ENCODE measurements at regions not wholly inside any gene's neighbourhood (a gene's known extent, or its start where the extent isn't known, plus 50 kb on each side); places are given as distances from the start of the nearest gene placed in this dataset.

DNA sequence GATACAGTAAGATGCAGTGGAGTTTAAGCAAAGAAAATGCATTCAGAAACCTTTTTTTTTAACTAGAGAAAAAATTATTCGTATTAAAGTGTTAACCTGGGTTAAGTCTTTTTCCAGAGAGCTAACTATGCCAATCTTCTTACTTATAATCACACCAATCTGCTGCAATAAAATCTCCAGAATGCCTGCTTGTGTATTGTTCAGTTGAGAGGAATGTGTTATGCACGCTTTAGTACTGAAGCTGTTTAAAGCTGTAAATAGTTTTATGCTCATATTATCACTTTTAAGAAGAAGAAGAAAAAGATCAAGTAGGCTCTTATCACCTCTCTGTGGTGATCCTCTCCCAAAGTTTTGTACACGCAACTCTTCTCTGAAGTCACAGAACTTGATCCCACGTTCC is 528.7 kb downstream of the RFC3 start:
- H3K9ac ChIP-seq = no peak overlapping the region
- H3K27ac ChIP-seq = no peak overlapping the region
- H3K9me3 ChIP-seq (replicated peaks in 1 of 11) = no peaks in the 10 kb centered on the region
- no peaks in the 10 kb centered on the region for H3K27me3 ChIP-seq
- H3K36me3 ChIP-seq = no peaks in the 10 kb centered on the region
- TF ChIP-seq Cebpa-rat (IDR thresholded peaks at IDR 0.05) = no peak
- H3K4me1 ChIP-seq = no peaks in the 10 kb centered on the region
- H3K4me2 ChIP-seq = no peak overlapping the region
- no peaks in the 10 kb centered on the region for H4K20me1 ChIP-seq
- H3K4me3 ChIP-seq = no peak overlapping the region

DNA sequence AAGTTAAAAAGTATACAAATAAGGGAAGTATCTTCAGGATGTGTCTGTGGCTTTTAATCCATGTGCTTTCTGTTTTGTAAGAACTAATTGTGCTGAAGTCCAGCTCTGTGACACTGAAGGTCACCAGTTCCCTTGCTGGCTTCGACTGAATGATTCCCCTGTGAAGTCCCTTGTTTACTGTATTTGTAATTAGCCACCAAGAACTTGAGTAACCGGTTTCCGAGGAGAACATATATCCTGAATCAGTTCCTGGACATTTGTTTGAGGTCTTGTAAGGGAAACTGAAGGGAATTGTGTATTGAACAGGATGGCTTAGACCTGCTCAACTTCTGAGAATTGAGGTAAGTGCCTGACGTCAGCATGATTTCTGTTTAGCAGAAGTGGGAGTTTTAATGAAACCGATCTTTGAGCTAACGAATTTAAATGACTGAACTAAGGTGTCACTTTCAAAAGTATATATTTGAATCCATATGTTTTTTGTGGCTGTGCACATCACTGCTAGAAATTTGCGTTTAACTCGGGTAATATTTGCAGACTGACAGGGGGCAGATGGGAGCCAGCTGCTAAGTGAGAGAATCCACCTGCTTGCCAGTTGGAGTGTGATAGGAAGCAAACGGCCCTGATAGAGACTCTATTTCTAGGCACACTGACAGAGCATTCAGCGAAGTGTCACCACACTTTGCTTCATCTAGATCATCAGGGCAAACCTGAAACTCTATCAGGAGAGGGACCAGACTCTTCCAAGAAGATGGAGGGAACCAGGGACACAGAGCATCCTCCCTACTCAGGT is 530.0 kb downstream of the RFC3 start:
- Histone ChIP-seq H3K4me3 (no peak overlapping the region), H3K27ac (no peak overlapping the region), H3K4me2 (no peak overlapping the region), H3K9ac (no peak overlapping the region), H3K27me3 (no peaks in the 10 kb centered on the region), H3K36me3 (no peaks in the 10 kb centered on the region), H4K20me1 (no peaks in the 10 kb centered on the region), H3K9me3 (replicated peaks in 1 of 11) (no peaks in the 10 kb centered on the region), H3K4me1 (no peaks in the 10 kb centered on the region)
- no peak for TF ChIP-seq Cebpa-rat (IDR thresholded peaks at IDR 0.05)

DNA sequence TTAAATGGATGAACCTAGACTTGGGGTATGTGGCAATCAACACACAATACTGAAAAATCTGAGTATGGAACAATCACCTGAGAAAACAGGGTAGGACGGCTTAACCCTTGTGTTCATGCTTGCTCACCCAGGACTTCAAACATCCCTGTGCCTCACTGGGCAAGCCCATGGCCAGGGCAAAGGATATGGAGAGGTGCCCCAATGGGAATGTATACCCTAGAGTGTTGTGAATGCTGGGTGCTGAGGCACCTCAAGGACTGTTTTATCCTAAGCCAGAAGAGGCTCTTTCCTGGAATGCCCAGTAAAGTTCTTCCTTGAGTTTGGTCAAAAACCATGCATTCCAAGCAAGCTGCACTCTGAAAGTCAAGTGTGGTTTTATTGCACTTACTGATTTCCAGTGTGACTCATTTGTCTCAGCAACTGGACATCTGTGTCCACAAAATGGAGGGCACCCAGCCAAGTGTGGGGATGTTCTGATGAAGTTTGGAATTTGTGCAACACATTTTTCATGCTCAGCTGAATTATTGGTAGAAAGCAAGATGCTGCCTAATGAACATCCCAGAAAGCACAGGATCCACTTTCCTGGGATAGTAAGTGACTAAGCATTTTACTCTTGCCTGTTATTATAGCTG is 531.3 kb downstream of the RFC3 start:
- Histone ChIP-seq H3K4me2 (no peak overlapping the region), H3K9me3 (replicated peaks in 1 of 11) (no peaks in the 10 kb centered on the region), H3K27me3 (no peaks in the 10 kb centered on the region), H3K36me3 (no peaks in the 10 kb centered on the region), H3K9ac (no peak overlapping the region), H3K4me3 (no peak overlapping the region), H4K20me1 (no peaks in the 10 kb centered on the region), H3K27ac (no peak overlapping the region), H3K4me1 (no peaks in the 10 kb centered on the region)
- no peak for TF ChIP-seq Cebpa-rat (IDR thresholded peaks at IDR 0.05)

DNA sequence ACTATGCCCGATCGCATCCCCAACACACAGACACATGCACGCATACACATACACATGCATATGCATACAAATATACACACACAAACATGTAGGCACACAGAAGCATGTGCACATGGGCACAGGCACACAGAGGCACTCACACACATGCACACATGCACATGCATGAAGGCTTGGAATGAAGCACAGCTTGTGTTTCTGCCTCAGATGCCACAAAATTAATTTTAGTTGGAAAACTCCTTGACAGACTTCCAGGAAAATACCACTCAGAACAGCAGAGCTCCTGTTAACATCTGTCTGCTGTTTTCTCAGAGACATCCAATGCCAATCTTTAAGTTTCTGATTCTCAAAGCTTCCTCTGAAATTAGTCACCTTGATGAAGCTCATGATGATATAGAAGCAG is 532.7 kb downstream of the RFC3 start:
- Histone ChIP-seq H3K4me1 (no peaks in the 10 kb centered on the region), H3K9me3 (replicated peaks in 1 of 11) (no peaks in the 10 kb centered on the region), H3K4me2 (no peak overlapping the region), H3K4me3 (no peak overlapping the region), H3K27ac (no peak overlapping the region), H3K36me3 (no peaks in the 10 kb centered on the region), H4K20me1 (no peaks in the 10 kb centered on the region), H3K27me3 (no peaks in the 10 kb centered on the region), H3K9ac (no peak overlapping the region)
- no peak for TF ChIP-seq Cebpa-rat (IDR thresholded peaks at IDR 0.05)

DNA sequence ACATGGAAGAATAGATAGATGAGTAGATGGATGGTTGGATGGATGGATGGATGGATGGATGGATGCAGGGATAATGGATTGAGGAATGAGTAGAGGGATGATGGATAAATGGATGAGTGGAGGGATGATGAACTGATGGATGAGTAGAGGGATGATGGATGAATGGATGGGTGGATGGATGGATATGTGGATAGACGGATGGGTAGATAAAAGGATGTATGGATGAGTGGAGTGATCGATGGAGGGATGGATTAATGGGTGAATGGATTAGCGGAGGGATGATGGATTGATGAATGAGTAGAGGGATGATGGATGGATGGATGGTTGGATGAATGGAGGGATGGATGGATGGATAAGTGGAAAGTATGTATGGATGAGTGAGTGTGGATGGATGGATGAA is 533.2 kb downstream of the RFC3 start:
- Histone ChIP-seq H4K20me1 (no peaks in the 10 kb centered on the region), H3K9ac (no peak overlapping the region), H3K4me3 (no peak overlapping the region), H3K27me3 (no peaks in the 10 kb centered on the region), H3K27ac (no peak overlapping the region), H3K4me2 (no peak overlapping the region), H3K9me3 (replicated peaks in 1 of 11) (no peaks in the 10 kb centered on the region), H3K36me3 (no peaks in the 10 kb centered on the region), H3K4me1 (no peaks in the 10 kb centered on the region)
- TF ChIP-seq Cebpa-rat (IDR thresholded peaks at IDR 0.05) = no peak

DNA sequence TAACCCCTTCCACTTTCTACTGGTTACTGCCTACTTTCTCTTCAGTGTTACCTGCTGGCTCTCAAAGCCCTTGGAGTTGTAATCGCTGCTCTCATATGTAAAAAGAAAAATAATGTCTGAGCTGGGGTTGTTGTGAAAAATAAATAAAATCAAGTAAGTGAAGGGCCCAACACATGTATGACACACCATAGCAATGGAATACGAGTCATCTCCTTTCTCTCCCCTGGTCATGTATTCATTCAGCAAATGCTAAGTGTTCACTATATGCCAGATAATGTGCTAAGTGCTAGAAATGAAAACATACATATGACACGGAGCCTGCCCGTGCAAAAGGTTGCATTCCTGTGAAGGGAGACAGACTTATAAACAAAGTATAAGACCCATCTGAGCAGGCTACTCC is 535.0 kb downstream of the RFC3 start:
- Histone ChIP-seq H3K36me3 (no peaks in the 10 kb centered on the region), H4K20me1 (no peaks in the 10 kb centered on the region), H3K9ac (no peak overlapping the region), H3K27ac (no peak overlapping the region), H3K27me3 (no peaks in the 10 kb centered on the region), H3K4me3 (no peak overlapping the region), H3K9me3 (replicated peaks in 1 of 11) (no peaks in the 10 kb centered on the region), H3K4me2 (no peak overlapping the region), H3K4me1 (peaks cover 0 to 14% (median 0%) of the 10 kb centered on the region in 10 experiments; a peak in 7 of 20 replicates)
- no peak for TF ChIP-seq Cebpa-rat (IDR thresholded peaks at IDR 0.05)

DNA sequence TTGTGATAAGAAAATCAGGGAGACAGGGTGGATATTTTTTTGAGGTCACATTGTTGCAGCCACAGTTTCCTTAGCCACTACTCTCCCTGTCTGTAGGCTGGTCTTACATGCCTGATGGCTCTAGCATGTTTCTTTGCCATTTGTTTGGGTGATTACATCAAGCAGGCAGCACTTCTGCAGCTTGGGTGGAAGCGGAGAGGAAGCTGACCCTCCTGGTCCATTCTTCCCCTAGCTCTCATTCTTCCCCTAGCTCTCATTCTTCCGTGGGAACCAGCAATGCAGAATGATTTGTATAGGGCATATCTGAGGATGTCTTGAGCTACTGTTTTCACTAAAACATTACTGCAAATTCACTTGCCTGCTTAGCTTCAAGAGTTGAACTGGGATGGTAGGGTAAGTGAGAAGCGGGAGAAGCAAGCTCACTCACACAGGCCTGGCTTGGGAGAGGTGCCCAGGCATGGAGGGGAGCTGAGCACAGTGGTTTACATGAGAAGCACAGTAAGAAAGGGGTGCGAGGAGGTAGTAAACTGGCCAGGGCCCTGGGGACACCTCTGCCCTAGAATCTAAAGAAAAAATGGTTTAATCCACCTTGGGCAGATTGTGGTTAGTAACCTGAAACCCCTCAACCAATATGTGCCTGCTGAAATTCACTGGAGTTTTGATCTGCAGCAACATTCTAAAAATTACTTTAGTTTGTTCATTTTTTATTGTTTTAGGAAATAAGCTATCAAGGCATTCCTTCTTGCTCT is 538.9 kb downstream of the RFC3 start:
- no peak for TF ChIP-seq Cebpa-rat (IDR thresholded peaks at IDR 0.05)
- Histone ChIP-seq H3K4me1 (peaks cover 0 to 14% (median 0%) of the 10 kb centered on the region in 10 experiments; a peak in 7 of 20 replicates), H3K4me2 (peak overlapping the region in 3 of 11 experiments; percentile 27 to 48 (median 41); a peak in 5 of 22 replicates)

DNA sequence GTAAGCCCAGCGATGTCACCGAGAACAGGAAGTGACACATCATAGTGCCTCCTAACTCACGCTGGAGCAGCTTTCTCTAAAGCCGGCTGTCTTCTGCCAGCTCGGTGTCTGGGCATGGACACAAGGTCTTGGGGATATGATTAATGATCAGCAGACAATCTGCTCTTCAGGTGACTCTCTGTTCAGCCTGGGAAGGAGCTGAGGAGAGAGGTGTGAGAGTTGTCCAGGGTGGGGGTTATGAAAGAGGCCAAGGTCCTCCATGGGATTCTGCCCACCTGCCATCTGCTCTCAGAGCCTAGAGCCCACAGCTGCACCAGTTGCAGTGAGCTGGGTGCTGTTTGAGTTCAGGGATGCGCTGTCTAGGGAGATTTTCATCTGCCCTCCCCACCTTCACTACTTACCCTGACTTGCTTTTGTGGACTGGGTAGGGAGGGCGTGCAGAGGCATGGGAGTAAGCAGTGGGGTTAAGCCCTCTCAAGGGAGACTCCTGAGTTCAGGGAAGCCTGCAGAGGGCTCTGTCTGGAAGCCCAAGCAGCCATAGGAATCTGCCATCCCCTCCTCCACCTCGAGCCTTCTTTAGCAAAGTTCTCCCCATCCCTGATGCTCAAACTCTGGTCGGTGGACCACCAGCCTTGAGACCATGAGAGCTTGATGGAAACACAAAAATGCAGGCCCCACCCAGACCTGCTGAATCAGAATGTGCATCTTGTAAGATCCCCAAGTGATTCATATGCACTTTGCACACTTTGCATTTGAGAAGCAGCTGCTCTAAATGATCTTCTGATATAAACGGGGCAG is 539.7 kb downstream of the RFC3 start:
- Histone ChIP-seq H3K9ac (no peak overlapping the region), H4K20me1 (no peaks in the 10 kb centered on the region), H3K9me3 (replicated peaks in 1 of 11) (no peaks in the 10 kb centered on the region), H3K4me3 (no peak overlapping the region), H3K27ac (no peak overlapping the region), H3K4me1 (peaks cover 0 to 14% (median 0%) of the 10 kb centered on the region in 10 experiments; a peak in 7 of 20 replicates), H3K27me3 (no peaks in the 10 kb centered on the region), H3K4me2 (peak overlapping the region in 3 of 11 experiments; percentile 27 to 48 (median 41); a peak in 4 of 22 replicates), H3K36me3 (no peaks in the 10 kb centered on the region)
- TF ChIP-seq Cebpa-rat (IDR thresholded peaks at IDR 0.05) = no peak

More for the DNA sequence above, 538.9 kb downstream of the RFC3 start:
- Histone ChIP-seq H3K4me3 (no peak overlapping the region), H3K9ac (no peak overlapping the region), H3K27ac (no peak overlapping the region), H4K20me1 (no peaks in the 10 kb centered on the region), H3K27me3 (no peaks in the 10 kb centered on the region), H3K36me3 (no peaks in the 10 kb centered on the region), H3K9me3 (replicated peaks in 1 of 11) (no peaks in the 10 kb centered on the region)
